ENCODE measurements at regions not wholly inside any gene's neighbourhood (a gene's known extent, or its start where the extent isn't known, plus 50 kb on each side); places are given as distances from the start of the nearest gene placed in this dataset.

GRCh38 chr5:133868946-133869518, 99.4 kb downstream of the C5orf15 start:
- H3K4me3 ChIP-seq (ENCODE audit: low read depth, low read length): no peak overlapping the region
- TF ChIP-seq, protein P1, sequence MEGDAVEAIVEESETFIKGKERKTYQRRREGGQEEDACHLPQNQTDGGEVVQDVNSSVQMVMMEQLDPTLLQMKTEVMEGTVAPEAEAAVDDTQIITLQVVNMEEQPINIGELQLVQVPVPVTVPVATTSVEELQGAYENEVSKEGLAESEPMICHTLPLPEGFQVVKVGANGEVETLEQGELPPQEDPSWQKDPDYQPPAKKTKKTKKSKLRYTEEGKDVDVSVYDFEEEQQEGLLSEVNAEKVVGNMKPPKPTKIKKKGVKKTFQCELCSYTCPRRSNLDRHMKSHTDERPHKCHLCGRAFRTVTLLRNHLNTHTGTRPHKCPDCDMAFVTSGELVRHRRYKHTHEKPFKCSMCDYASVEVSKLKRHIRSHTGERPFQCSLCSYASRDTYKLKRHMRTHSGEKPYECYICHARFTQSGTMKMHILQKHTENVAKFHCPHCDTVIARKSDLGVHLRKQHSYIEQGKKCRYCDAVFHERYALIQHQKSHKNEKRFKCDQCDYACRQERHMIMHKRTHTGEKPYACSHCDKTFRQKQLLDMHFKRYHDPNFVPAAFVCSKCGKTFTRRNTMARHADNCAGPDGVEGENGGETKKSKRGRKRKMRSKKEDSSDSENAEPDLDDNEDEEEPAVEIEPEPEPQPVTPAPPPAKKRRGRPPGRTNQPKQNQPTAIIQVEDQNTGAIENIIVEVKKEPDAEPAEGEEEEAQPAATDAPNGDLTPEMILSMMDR (IDR thresholded peaks at IDR 0.05; ENCODE audit: insufficient read depth, low read length): peak; percentile 78
- DNase-seq (ENCODE audit: low read depth): peak; percentile 84

GRCh38 chr5:133867851-133868545, 100.4 kb downstream of the C5orf15 start:
- no peak for DNase-seq (ENCODE audit: low read depth)
- H3K4me3 ChIP-seq (ENCODE audit: low read depth, low read length): no peak overlapping the region
- TF ChIP-seq, protein P1 (IDR thresholded peaks at IDR 0.05; ENCODE audit: insufficient read depth, low read length): no peak

DNA sequence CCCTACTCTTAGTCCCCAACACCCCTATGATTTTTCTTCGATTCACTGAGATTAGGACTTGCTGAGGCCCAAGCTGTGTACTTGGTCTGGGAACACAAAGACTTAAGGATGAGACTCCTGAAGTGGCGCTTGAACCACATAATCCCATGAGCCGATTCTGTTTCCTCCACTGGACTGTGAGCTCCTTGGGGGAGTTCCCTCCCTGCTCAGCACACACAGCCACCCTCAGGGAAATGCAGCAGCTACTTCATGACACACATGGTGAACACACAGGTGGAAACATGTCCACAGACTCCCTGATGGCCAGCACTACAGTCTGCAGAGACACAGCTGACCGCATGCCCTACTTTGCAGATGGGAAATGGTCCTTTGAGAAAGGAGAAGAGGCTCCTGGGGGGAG, 101.1 kb downstream of the C5orf15 start:
- no peak for DNase-seq (ENCODE audit: low read depth)
- TF ChIP-seq, protein P1 (IDR thresholded peaks at IDR 0.05; ENCODE audit: insufficient read depth, low read length): no peak

GRCh38 chr5:133866903-133867245, 101.6 kb downstream of the C5orf15 start:
- no peak overlapping the region for H3K4me3 ChIP-seq (ENCODE audit: low read depth, low read length)
- TF ChIP-seq, protein P1 (IDR thresholded peaks at IDR 0.05; ENCODE audit: insufficient read depth, low read length): no peak
- DNase-seq (ENCODE audit: low read depth): no peak

More for the DNA sequence above, 101.1 kb downstream of the C5orf15 start:
- H3K4me3 ChIP-seq (ENCODE audit: low read depth, low read length): no peak overlapping the region

DNA sequence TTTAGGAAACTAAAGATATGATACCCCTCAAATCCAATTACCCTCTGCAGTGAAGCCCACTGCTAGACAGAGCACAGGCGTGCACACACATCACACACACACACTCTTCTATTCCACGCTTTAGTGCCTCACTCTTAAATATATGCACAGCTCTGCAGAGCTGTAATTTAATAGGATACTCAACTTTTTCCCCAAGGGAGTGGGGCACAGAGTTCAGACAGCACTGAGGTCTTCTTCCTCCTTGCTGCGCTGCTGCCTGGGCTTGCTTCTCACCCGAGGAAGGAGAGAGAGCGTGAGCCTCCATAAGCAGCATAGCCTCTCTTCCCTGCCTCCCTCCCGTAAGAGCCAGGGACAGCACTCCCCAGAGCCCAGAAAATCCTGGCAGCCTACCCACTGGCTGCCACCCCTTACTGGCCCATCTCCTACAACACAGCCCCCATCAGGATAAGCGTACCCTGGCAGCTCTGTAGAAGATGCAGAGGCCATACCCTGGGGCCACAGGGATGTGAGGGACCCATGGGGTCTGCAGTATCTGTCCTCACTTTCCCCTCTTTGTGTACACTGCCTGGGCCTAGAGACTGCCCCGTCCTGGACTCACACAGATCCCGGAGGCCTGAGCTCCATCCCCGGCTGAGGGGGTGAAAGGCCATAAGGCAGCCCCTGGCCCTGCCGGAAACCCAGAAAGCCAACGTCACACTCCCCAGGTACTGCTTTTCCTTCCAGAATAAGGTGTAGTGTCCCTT, 102.1 kb downstream of the C5orf15 start:
- no peak overlapping the region for H3K4me3 ChIP-seq (ENCODE audit: low read depth, low read length)
- no peak for DNase-seq (ENCODE audit: low read depth)
- TF ChIP-seq, protein P1 (IDR thresholded peaks at IDR 0.05; ENCODE audit: insufficient read depth, low read length): no peak

DNA sequence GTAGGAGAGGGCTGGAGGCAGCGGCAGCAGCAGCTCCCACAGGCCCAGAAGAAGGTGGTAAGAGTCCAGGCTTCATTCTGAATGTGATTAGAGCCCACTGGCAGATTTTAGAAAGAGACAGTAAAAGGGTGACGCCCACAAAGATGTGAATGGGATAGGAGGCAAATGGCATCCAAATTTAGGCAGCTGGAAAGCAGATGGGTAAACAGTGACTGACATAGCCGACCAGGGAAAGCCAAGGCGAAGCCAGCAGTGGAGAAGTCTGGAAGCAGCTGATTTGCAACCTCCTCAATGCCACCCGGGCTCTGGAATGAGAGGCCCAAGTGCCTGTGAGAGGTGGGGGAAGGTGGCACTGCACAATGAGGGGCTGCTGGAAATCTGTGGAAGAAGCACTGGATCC, 103.3 kb downstream of the C5orf15 start:
- DNase-seq (ENCODE audit: low read depth): no peak
- TF ChIP-seq, protein P1 (IDR thresholded peaks at IDR 0.05; ENCODE audit: insufficient read depth, low read length): no peak

More for the DNA sequence above, 103.3 kb downstream of the C5orf15 start:
- no peak overlapping the region for H3K4me3 ChIP-seq (ENCODE audit: low read depth, low read length)

All from fibroblast of the aortic adventitia (primary cell).